ENCODE measurements at regions not wholly inside any gene's neighbourhood (a gene's known extent, or its start where the extent isn't known, plus 50 kb on each side); places are given as distances from the start of the nearest gene placed in this dataset.

GRCh38 chr6:164014346-164015087 lies 600.0 kb downstream of the QKI start:
- H3K4me1 Mint-ChIP-seq (ENCODE audit: unreplicated experiment): no peaks in the 10 kb centered on the region
- H3K27ac Mint-ChIP-seq (ENCODE audit: unreplicated experiment): no peak overlapping the region
- TF ChIP-seq, protein P1, sequence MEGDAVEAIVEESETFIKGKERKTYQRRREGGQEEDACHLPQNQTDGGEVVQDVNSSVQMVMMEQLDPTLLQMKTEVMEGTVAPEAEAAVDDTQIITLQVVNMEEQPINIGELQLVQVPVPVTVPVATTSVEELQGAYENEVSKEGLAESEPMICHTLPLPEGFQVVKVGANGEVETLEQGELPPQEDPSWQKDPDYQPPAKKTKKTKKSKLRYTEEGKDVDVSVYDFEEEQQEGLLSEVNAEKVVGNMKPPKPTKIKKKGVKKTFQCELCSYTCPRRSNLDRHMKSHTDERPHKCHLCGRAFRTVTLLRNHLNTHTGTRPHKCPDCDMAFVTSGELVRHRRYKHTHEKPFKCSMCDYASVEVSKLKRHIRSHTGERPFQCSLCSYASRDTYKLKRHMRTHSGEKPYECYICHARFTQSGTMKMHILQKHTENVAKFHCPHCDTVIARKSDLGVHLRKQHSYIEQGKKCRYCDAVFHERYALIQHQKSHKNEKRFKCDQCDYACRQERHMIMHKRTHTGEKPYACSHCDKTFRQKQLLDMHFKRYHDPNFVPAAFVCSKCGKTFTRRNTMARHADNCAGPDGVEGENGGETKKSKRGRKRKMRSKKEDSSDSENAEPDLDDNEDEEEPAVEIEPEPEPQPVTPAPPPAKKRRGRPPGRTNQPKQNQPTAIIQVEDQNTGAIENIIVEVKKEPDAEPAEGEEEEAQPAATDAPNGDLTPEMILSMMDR (IDR thresholded peaks at IDR 0.05): no peak
- DNase-seq (ENCODE audit: extremely low spot score, unreplicated experiment): no peak
- H3K9me3 Mint-ChIP-seq (ENCODE audit: unreplicated experiment): peaks cover 6% of the 10 kb centered on the region
- H3K36me3 Mint-ChIP-seq (ENCODE audit: unreplicated experiment): no peaks in the 10 kb centered on the region
- H3K27me3 Mint-ChIP-seq (ENCODE audit: unreplicated experiment): no peaks in the 10 kb centered on the region
- H3K4me3 Mint-ChIP-seq (ENCODE audit: unreplicated experiment): no peak overlapping the region

- no peaks in the 10 kb centered on the region for H3K4me1 Mint-ChIP-seq (ENCODE audit: unreplicated experiment)
- no peaks in the 10 kb centered on the region for H3K36me3 Mint-ChIP-seq (ENCODE audit: unreplicated experiment)
- TF ChIP-seq, protein P1 (IDR thresholded peaks at IDR 0.05): no peak
- H3K27me3 Mint-ChIP-seq (ENCODE audit: unreplicated experiment): no peaks in the 10 kb centered on the region
- H3K9me3 Mint-ChIP-seq (ENCODE audit: unreplicated experiment): peaks cover 7% of the 10 kb centered on the region
- no peak overlapping the region for H3K4me3 Mint-ChIP-seq (ENCODE audit: unreplicated experiment)
- no peak overlapping the region for H3K27ac Mint-ChIP-seq (ENCODE audit: unreplicated experiment)
- DNase-seq (ENCODE audit: extremely low spot score, unreplicated experiment): no peak
These were observed 599.1 kb downstream of the QKI start for GRCh38 chr6:164013480-164014208.

DNA sequence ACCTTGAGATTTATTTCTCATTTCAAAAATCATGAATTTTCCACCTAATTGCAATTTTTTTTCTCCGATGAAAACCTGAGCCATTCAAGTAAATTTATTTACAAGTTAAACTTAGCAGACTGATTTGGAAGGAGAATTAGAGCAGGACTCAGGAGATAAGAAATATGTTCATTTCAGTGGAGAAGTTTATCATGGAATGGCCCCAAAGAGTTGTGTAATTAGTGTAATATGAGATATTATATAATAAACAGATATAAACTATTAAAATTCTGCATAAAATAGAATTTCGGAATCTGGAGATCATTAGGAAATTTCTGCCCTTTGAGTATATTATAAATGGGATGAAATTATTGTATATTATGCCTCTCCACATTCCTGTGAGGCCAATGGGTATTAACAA lies 596.8 kb downstream of the QKI start:
- peaks cover 2% of the 10 kb centered on the region for H3K9me3 Mint-ChIP-seq (ENCODE audit: unreplicated experiment)
- DNase-seq (ENCODE audit: extremely low spot score, unreplicated experiment): no peak
- no peaks in the 10 kb centered on the region for H3K27me3 Mint-ChIP-seq (ENCODE audit: unreplicated experiment)
- H3K27ac Mint-ChIP-seq (ENCODE audit: unreplicated experiment): no peak overlapping the region
- TF ChIP-seq, protein P1 (IDR thresholded peaks at IDR 0.05): no peak
- H3K4me1 Mint-ChIP-seq (ENCODE audit: unreplicated experiment): no peaks in the 10 kb centered on the region
- H3K4me3 Mint-ChIP-seq (ENCODE audit: unreplicated experiment): no peak overlapping the region
- H3K36me3 Mint-ChIP-seq (ENCODE audit: unreplicated experiment): no peaks in the 10 kb centered on the region

- H3K27ac Mint-ChIP-seq (ENCODE audit: unreplicated experiment): no peak overlapping the region
- TF ChIP-seq, protein P1 (IDR thresholded peaks at IDR 0.05): no peak
- no peaks in the 10 kb centered on the region for H3K36me3 Mint-ChIP-seq (ENCODE audit: unreplicated experiment)
- no peak overlapping the region for H3K4me3 Mint-ChIP-seq (ENCODE audit: unreplicated experiment)
- no peaks in the 10 kb centered on the region for H3K27me3 Mint-ChIP-seq (ENCODE audit: unreplicated experiment)
- H3K4me1 Mint-ChIP-seq (ENCODE audit: unreplicated experiment): no peaks in the 10 kb centered on the region
- DNase-seq (ENCODE audit: extremely low spot score, unreplicated experiment): no peak
- peaks cover 2% of the 10 kb centered on the region for H3K9me3 Mint-ChIP-seq (ENCODE audit: unreplicated experiment)
These were observed 596.1 kb downstream of the QKI start for GRCh38 chr6:164010441-164011103.

DNA sequence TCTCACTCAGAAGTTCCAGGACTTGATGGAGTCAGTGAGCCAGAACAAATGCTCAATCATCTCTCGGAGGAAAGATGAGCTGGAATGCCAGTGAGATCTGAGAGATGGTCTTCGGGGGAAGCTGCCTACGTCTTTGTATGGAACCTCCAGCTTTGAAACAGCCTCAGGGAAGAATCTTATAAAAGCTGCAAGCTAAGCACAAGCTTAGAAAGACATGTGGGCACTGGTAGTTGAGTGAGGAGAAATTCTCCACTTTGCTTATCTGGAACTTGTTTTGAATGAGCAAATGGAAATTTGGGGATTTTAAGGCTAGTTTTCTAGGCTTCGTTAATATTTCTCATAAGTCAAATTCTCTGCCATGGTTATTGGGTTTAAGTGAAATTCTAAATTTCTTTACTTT lies 594.4 kb downstream of the QKI start:
- Mint-ChIP-seq H3K36me3 (ENCODE audit: unreplicated experiment) (no peaks in the 10 kb centered on the region), H3K27ac (ENCODE audit: unreplicated experiment) (no peak overlapping the region), H3K4me3 (ENCODE audit: unreplicated experiment) (no peak overlapping the region), H3K9me3 (ENCODE audit: unreplicated experiment) (peaks cover 6% of the 10 kb centered on the region), H3K4me1 (ENCODE audit: unreplicated experiment) (no peaks in the 10 kb centered on the region), H3K27me3 (ENCODE audit: unreplicated experiment) (no peaks in the 10 kb centered on the region)
- DNase-seq (ENCODE audit: extremely low spot score, unreplicated experiment): no peak
- TF ChIP-seq, protein P1 (IDR thresholded peaks at IDR 0.05): no peak
